NCI-H2081 (cell line): ENCODE measurements at regions not wholly inside any gene's neighbourhood (a gene's known extent, or its start where the extent isn't known, plus 50 kb on each side); places are given as distances from the start of the nearest gene placed in this dataset.

Experiments used
- DNase-seq, 2 experiments: peaks; one replicate each; lab custom pipeline; 2025; lab: John Stamatoyannopoulos, UW

GRCh38 chr20:24334830-24335229, 134.6 kb upstream of the SYNDIG1 start:
- DNase-seq = no peak

- no peak for DNase-seq
Measured at GRCh38 chr20:24332956-24333355, 136.5 kb upstream of the SYNDIG1 start.

DNA sequence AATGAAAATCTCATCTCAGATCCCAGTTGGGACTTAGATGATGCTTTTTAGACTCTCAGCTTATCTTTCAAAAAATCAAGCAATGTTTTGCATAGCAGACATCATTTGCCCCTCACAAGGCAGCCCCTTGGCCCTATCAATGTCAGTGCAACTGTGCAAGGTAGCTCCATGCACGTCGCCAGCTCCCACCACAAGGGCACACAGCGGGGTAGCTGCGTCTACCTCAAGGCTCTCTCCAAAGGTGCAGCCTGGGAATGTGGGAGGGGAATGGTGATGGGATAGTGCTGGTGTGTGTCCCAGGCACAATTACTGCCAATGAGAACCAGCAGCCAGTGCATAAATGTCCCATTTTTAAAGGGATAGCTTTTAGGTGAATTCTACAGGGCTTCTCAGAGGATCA, 137.5 kb upstream of the SYNDIG1 start:
- DNase-seq = no peak

GRCh38 chr20:24328901-24329300, 140.5 kb upstream of the SYNDIG1 start:
- no peak for DNase-seq

GRCh38 chr20:24321973-24322372, 147.5 kb upstream of the SYNDIG1 start:
- DNase-seq = no peak

DNA sequence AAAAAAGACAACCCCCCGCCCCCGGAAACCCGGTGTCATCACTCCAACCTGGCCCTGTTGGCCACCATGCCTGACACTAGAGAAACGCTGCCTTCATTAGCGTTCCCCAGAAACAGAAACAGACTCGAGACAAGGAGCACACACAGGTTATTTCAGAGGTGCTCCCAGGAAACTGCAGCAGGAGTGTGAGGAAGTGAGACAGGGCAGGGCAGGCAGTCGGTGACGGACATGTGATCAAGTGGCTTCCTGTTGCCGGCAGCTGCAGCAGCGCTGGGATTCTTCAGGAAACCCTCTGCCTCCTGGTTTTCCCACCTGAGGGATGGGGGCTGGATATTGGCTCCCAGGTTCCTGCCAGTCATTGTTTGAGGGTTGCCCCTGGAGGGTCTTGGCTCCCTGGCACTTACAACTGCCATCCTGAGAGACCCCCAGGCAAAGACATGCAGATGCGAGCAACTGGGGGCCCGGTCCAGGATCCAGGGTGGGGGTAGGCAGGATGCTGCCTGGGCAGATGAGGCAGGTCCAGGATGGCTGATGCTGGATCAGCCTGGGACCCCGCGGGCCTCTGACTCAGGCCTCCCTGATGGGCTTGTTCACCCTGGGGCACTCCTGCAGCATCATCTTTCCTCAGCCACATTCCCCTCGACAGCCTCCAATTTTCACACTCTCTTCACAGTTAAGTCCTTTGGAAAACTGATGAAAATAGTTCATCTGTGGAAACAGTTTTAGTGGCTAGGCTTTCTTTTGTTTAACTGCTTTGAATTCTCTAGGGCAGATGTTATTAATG, 150.7 kb upstream of the SYNDIG1 start:
- no peak for DNase-seq

DNA sequence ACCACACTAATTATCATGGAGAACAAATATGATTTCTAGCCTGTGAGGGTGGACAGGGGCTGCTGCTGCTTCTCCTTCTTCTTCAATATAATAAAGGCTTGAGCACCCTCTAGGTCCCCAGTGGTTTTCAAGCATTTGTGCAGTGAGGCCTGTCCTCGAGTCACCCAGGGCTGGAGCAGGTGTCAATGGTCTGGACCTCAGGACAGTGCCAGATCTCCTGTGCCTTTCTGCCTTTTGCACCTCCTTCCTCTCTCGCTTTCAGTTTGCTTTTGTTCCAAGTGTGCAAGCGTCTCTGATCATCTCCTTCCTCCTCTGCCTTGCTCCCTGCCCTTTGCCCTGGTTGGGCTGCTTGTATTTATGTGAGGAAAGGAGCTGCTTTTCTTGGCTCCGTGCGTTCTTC, 152.2 kb upstream of the SYNDIG1 start:
- DNase-seq = no peak

- no peak for DNase-seq
Measured at GRCh38 chr20:24316731-24317130, 152.7 kb upstream of the SYNDIG1 start.

DNA sequence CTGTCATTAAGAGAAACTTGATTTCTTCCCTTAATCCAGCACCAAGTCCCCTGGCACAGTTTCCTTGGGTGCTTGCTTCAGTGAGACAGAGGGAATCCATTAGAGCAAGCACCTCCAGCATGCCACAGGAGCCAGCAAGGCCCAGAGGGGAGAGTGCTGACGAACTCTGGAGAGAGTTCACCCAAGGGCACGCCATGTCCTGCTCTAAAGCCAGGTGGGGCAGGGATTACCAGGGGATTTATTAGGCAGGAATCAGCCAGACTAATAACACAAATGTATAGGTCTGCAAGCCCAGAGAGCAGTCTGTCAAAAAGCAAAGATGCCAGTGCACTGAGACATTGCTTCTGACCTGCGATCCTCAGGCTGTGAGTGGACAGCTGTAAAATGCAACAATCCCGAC, 155.4 kb upstream of the SYNDIG1 start:
- no peak for DNase-seq

DNA sequence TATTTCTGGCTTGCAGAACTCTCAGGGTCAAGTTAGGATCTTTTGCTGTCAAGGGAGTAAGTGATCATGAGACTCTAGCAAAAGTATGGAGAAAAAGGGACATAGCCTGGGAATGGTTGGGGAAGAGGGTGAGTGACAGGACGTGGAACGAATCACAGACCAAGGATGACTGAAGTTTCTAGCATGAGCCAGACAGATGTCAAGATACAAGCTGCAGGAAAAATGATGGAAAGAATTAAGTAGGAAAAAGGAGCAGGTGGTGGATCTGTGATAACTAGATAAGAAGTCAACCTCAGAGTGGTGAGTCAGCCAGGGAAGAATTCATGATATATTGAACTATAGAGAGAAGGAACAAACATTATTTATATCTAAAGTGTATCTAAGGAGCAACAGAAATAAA, 159.8 kb upstream of the SYNDIG1 start:
- no peak for DNase-seq

DNA sequence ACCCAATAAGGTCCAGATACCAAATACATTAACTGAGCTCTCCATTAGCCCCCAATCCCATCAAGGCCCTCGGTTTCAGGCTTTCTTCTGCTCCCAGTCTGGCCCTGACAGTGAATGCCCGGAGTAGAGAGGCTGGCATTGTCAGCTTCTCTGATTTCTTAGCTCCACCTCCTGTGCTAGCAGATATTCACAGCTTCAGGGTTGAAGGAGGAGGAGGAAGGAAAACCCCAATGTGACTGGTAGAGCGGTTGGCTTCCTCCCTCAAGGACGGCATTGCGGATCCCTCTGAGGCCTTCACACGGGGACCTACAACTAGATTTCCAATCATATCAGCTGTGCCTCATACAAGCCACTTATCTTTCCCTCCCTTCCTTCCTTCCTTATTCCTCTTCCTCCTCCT, 164.1 kb upstream of the SYNDIG1 start:
- no peak for DNase-seq

DNA sequence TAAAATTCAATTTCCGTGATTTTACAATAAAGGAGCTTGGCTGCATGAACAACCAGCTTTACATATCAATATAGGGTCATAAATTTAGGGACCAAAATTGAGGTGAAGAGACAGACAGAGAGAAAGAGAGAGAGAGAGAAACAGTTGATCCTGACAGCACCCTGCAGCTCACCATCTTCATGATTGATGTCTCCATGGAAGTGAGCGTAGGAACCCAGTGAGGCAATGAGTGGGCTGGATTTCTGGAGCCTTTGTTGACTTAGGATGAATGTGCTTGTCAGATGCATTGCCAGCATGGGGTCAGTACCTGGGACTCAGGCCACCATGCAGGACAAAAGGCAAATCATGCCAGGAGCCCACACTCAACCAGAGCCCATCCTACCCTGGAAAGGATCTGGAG, 165.1 kb upstream of the SYNDIG1 start:
- no peak for DNase-seq

GRCh38 chr20:24303393-24304170, 165.8 kb upstream of the SYNDIG1 start:
- DNase-seq = no peak

GRCh38 chr20:24297993-24298392, 171.4 kb upstream of the SYNDIG1 start:
- no peak for DNase-seq

GRCh38 chr20:24296477-24297261, 172.8 kb upstream of the SYNDIG1 start:
- no peak for DNase-seq

DNA sequence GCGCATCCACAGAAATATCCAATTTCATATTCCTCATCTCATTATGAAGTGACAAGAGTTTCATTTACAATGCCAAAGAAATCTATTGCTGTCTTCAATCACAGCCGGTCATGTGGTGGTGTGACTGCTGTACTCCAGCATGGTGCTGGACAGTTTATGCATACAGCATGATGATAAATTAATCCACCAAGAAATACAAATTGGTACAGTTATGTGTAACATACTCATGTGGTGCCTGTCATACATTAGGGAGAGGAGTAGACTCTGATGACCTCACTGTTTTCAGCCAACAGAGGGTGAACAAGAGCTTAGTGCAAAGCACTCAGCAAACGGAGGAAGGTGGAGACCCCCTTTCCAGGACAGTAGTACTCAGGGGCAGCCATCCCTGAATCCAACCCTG, 178.4 kb upstream of the SYNDIG1 start:
- DNase-seq = no peak

DNA sequence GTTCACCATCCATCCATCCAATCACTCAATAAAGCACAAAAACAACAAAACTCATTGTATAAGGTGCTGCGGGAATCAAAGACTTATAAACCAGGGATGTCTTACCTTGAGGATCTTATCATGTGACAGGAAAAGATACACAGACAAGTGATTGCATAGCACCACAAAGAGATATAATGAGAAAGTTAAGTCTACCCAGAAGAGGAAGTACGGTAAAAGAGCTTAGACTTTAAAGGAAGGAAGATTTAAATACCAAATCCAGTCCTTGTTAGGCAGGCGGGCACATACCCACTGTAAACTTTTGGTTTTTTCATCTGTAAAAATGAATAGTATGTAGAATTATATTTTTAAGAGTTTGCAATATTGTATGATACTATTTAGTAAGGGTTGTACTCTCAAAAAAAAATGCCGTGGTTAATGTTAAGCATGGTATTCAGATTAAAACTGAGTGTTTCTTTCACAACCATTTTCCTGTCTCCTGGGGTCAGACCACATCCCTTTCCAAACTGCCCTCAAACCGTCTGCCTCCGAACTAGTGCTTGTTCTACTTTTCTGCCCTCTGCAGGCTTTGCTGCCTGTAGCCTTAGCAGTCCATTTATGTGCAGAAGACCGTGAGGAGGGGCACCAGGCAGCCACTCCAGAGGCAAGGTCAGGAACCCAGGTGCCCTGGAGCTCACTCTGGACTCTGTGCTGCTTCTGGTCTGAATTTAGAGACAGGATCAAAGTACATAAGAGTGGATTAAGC, 179.5 kb upstream of the SYNDIG1 start:
- no peak for DNase-seq

DNA sequence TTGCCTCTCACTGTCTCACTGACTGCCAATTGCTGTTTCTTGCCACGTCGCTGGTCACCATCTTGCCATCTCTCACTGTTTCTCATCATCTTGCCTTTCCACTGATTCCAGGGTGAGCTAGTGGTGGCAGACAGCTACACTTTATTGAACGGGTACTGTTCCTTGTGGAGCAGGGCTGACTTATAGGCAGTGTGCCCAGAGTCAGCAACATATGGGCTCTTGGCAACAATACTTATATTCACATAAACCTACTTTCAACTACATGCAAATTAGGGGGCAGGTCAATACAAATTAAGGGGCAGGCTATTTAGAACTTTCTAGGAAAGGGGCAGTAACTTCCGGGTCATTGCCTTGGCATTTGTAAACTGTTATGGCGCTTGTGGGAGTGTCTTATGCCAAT, 186.2 kb upstream of the SYNDIG1 start:
- DNase-seq = no peak

DNA sequence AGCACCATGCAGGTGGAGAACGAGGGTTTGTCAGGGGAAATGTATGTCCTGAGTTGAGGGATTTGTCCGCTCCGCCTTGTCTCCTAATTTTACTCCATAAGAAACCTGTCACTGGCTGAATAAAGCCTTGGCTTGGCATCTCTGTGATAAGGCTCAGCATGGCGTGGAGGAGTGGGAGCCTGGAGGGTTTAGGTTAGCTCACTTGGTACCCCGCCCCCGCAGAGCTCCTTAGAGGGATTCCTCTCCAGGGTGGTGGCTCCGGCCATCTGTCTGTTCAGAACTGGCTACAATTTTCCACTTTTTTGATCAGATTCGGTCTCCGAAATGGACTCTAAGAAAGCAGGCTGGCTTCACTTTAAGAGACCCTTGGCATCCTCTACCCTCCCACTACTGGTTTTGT, 192.2 kb upstream of the SYNDIG1 start:
- DNase-seq = no peak

DNA sequence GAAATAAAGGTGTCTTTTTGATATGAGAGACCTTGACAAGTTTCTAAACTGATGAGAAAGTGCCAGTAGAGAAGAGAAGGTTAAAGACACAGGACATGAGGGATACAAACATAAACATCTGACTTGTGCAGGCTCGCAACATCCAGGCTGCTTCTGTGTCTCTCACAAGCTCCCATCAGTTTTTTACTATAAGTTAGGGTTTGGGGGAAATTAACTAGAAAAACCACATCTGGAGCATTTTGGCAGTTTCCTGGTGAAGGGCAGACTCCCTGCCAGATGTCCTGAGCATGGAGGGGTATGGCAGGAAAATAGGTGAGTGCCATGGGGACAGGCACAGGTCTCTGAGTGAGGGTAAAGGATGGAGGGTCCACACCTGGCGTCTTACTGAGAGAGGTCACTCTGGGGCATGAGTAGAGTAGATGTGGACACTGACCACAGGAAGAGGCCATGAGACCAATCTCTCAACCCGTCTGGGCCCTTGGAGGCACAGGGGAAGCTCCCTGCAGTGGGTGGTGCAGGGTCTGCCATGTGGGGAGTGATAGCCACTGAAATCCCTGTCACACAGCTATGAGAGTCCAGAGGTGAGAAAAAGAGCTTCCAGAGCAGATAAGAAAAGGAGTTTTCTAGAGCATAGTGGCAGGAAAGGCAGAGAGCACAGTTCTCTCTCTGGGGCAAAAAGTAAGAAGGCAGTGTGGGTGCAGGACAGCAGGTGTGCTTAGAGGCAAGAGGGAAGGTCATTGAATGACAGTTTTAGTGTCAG, 193.3 kb upstream of the SYNDIG1 start:
- DNase-seq = no peak

GRCh38 chr20:24273251-24273650, 196.2 kb upstream of the SYNDIG1 start:
- no peak for DNase-seq
